Stimulated activated CD8-positive, alpha-beta memory T cell treated with anti-CD3 and anti-CD28 coated beads, Interleukin-7, amount 100 ng/mL, for 24 hours (primary cell): ENCODE measurements at regions not wholly inside any gene's neighbourhood (a gene's known extent, or its start where the extent isn't known, plus 50 kb on each side); places are given as distances from the start of the nearest gene placed in this dataset.
"Not testable (repeated sequence)": the region's sequence is repeated elsewhere in the genome, so short reads cannot be mapped to it uniquely, and the experiment has no call there.

Experiments used
- DNase-seq: peaks from one replicate; pipeline ENCODE4 v3.0.0-alpha.2; 2020; ENCODE audit warnings: low read depth

DNA sequence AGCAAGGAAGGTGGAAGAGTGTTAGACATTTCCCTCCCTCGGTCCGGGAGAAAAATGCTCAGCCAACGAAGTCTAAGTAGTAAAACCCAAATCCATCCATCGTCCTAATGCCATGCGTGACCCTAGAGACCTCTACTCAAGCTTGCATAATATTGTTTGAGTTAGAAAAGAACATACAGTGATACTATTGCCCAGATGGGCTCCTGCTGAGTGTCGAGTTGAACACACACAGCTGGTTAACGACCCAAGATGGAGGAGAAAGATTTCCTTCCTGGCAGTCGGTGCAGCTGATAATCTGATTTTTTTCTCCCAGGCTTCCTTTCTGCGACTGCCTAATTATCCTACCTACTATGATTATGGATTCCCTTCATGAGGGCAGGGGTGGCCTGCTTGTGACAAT, 164.4 kb upstream of the KCNG1 start:
- no peak for DNase-seq

DNA sequence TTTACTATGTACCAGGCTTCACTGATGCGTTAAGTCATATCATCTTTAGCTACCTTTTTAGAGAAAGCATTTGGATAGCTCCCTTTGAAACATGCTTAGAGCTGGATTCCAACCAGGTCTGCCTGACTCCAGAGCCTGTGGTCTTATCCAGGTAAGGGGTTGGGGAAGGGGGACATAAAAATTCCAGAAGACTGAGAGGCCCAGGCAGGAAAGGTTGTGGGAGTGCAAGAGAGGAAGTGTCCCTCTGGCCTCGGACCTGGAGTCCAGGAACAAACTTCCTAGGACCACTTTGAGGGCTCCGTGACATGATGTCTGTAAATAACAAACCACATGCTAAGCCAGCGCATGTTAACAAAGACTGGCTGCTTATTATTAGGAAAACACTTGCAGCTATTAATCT, 163.0 kb upstream of the KCNG1 start:
- no peak for DNase-seq

DNA sequence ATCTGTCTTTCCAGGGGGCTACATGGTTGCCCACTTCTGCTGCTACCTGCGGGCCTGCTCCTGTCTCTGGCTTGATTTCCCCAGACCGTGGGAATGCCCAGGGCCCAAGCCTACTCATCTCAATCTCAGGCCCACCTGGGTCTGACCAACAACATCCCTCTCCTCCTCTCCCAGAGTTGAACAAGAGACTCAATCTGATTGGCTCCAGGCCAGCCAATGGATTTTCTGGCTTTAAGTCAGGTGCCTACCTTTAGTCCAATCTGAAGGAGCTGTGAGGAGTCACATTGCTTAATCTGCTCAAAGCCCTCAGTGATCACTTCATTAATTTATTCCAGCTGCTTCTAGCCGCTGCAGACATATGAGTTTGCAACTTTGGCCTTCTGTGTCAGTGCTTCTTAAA, 162.4 kb upstream of the KCNG1 start:
- DNase-seq, result no peak

DNA sequence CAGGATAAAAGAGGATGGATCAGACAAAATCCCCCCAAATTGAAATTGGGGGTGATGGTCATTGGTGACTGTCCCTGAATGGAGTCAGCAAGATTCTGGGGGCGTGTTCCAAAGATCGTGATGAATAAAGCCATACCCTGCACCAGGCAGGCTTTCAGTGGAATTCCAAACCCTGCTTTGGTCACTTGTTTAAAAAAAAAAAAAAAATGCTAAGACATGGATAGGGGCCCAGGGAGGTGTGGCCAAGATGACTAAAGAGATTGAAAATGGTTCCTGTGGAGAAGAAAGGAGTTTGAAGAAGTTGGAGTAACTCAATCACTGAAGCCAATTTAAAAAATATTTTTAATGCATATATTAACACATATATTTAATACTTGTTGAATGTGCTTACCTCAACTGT, 161.4 kb upstream of the KCNG1 start:
- DNase-seq, result no peak

DNA sequence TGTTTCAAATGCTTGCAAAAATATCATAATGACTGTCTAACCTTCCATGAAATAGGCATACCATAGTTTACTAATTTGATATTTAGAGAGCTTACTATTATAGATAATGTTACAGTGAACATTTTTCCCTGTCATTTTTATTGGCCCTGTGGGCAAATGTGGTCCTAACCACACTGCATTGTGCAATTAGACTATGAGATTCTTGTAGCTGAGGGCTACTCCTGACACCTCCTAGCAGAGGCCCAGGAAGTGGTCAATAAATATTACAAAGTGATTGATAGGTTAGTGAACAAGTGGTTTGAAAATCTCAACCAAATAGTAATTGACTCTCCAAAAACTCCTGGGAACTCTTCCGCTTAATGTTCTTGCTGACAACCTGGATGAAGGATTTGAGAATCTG, 160.5 kb upstream of the KCNG1 start:
- DNase-seq, result no peak

DNA sequence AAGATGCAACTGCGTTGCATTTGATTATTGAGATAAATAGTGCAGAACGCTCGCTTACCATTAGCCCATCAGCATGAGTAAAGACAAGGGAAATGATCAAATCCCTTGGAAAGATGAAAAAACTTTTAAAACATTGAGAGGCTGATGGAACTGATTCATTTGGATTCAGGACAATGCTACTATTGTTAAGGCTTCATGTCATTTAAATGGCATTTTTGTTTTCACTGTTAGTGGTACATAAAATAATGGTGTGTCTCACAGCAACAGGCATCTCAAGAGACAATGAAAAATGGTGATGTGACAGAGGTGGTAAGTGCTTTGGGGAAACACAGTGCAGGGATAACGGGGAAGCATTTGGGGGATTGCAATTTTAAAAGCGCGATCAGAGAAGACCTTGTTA, 159.7 kb upstream of the KCNG1 start:
- DNase-seq, result no peak

DNA sequence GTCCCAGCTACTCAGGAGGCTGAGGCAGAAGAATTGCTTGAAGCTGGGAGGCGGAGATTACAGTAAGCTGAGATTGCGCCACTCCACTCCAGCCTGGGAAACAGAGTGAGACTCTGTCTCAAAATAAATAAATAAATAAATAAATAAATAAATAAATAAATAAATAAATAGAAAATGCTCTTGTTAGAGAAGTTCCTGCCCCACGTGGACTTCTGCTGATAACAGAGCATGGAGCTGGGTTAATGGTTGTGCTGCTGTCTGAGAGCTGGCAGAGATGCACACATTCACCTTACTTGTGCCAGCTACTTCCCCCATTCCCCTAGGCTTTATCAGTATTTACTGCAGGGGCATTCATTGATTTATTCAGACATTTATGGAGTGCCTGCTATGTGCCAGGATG, 155.2 kb upstream of the KCNG1 start:
- no peak for DNase-seq

DNA sequence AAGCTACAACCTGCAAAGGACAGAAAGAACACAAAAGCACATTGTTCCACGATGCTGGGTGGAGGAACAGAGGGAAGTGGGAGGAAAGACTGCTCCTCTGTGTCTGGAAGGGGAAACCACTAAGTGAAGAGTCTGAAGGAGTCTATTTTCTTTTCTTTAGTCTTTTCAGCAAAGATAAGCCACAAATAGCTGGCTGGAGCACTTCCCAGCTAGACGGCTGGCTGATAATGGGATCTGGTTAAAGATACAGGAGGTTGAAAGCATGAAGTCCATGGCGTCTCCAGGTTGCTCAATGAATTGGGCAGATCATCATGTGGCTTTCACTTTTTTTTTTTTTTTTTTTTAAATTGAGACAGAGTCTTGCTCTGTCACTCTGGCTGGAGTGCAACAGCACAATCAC, 154.0 kb upstream of the KCNG1 start:
- DNase-seq, result no peak

DNA sequence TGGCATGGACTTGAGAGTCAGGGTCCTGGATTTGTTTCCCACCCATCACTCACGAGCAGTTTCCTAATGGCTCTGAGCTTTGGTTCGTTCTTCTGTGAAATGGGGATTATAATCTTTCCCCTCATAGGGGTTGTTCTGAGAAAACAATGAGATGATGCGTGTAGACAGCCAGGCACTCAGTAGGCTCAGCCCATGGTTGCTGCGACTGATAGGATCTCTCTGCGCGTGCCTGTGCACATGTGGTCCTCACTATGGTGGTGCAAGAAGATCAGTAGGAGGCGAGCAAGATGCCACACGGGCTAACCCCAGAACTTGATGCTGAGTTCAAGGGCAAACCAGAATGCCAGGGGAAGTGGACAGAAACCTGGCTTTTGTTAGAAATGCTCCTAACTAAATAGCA, 153.5 kb upstream of the KCNG1 start:
- no peak for DNase-seq

DNA sequence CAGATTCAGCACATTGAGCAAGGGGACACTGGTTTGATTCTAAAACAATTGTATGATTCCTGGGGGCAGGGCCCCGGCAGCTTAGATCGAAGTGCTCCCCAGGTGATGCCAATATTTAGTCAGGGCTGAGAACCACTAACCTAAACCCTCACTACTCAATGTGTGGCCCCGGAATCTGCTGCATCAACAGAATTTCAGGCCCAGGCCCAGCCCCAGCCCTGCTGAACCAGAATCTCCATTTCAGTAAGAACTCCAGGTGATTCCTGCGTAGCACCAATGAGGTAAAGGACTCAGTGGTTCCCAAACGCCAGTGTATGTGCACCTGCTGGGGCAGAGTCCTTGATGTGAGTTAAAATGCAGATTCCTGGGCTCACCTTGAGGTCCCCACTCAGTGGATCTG, 152.8 kb upstream of the KCNG1 start:
- DNase-seq, result no peak

DNA sequence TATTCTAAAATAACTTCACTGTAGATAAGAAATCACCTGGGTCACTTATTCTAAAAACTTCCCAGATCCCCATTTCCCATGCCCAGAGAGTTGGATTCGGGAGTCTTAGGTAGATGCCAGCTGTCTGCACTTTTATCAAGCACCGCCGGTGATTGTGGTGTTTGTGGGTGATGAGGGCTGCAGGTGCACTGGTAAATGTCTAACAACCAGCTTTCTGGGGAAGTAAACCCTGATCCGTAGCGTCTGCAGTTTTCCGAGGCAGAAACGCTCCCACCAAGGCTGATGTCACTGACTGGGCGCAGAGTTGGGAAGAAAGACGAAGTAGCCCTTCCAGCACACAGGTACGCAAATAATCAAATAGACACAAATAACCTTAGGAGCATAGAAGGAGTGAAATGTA, 152.2 kb upstream of the KCNG1 start:
- no peak for DNase-seq

DNA sequence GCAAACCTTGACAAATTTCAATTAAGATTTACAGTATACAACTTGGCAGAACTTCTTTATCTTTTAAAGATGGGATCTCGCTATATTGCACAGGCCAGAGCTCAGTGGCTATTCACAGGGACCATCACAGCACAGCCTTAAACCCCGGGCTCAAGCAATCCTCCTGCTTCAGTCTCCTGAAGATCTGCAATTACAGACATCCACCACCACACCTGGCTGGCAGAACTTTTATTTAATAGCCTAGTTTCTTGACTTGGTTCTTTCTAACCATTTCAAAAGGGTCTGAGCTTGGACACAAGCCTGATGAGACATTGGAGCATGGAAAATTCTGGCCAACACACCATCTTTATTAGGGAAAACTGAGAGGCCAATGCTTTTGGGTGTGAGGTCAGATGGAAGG, 151.6 kb upstream of the KCNG1 start:
- DNase-seq, result no peak

DNA sequence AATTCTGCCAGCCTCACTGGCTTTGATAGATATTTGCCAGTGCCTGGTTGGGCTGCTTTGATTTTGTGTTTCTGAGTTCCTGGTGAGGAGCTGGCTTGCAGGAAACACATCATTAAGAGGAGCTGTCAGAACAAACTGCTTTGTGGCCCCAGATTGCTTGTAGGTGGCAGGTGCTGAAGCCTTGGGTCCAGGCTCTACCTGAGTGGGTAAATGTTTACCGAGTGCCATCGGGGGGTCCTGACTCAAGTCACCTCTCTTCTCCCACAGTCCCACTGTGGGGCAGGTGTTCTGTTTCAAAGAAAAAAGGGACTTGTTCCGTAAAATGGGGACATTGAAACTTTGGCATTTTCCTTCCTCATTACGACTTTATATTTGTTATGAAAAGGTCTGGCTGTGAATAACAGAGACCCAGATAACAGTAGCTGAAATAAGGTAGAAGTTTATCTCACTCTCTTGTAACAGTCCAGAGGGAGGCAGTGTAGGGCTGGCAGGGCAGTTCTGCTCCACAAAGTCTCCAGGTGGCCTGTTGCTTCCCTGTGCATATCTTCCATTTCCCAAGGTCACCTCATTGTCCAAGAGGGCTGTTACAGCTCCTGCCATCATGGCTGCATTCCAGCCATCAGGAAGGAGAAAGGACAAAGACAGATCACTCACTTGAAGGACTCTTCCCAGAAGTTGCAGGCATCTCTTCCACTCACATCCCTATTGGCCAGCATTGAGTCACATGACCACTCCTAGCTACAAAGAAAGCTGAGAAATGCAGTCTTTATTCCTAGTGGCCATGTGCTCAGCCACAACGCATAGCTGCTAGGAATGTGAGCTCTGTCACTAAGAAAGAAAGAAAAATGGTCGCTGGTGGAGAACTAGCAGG, 149.9 kb upstream of the KCNG1 start:
- DNase-seq, result no peak

DNA sequence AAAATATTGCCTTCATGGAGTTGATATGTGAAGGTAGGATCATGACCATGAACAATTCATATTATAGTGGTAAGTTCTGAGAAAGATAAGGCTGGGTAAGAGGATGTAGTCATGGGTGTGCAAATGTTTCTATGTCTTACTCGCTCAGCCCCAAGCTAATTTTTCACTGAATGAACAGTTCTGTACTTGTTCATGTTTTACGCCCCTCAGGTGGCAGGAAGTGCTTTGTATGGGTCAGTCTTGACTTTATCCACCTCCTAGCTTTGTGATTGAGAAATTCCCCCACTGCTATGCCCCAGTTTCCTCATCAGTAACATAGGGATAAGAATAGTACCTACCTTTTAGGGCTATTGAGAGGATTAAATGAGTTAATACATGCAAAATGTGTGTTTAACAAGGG, 148.2 kb upstream of the KCNG1 start:
- DNase-seq, result no peak

DNA sequence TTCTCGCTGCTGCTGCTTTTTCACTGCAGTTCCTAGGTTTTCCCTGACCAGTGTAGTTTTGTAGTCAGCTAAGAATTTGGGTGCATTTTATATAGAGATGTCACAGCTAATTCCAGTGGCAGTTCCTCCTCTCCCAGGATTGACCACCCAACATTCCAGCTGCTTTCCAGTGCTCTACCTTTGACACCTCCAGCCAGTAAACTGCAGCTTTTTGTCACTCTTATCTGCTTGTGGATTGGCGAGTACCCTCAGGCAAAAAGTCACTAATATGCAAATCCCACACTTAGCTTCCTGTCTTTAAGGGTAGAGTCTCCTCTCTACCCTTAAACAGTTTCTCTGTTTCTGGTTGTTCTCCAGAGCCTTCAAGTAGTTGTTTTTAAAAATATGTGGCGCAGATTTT, 146.9 kb upstream of the KCNG1 start:
- no peak for DNase-seq

DNA sequence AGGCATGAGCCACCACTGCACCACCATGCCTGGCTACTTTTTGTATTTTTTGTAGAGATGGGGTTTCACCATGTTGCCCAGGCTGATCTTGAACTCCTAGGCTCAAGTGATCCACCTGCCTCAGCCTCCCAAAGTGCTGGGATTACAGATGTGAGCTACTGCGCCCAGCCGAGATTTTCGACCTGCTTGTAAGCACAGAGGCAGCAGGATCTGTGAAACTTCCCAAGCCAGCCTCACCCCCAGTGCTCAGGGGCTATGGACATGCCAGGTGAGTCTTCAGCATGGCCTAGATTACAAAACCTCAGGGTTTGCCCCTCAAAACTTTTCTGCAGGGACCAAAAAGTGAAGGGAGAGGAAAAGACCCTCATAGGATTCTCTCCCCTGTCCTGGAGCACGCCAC, 145.0 kb upstream of the KCNG1 start:
- not testable (repeated sequence) for DNase-seq

DNA sequence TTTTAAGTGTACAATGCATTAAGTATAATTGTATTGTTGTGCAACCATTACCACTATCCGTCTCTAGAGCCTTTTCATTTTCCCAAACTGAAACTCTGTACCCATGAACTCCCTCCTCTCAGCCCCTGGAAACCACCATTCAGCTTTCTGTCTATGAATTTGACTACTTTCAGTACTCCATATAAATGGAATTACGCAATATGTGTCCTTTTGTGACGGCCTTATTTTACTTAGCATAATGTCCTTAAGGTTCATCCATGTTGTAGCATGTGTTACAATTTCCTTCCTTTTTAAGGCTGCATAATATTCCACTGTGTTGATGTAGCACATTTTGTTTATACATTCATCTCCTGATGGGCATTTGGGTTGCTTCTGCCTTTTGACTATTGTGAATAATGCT, 143.6 kb upstream of the KCNG1 start:
- DNase-seq, result no peak

DNA sequence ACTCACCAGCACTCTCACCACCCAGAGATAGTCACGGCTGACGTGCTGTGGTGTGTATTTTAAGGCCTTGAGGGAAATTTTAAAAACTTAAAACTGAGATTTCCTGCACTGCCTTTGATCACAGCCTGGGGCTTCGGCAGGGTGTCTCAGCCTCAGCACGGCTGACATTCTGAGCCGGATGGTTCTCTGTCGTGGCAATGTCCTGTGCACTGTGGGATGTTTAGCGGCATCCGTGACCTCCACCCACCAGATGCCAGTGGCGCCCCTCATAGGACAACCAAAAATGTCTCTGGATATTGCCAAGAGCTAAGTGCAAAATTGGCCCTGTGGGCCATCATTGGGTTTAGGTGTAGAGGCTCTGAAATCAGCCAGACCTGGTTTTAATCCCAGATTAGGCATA, 142.2 kb upstream of the KCNG1 start:
- no peak for DNase-seq

DNA sequence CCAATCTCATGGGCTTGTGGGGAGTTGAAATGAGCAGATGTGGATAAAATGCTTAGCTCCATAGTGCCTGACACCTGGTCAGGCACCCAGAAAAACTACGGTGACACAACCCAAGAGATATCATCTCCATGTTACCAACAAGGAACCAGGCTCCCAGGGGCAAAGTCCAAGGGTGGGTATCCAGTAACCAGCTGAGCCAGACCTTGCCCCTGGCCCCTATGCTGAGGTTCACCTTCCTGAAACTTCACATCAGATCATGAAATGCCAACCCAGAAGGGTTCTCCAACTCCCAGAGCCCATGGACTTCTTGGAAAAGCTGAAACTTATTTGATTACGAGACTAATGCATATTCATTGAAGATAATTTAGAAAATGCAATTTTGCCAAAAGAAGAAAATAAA, 141.8 kb upstream of the KCNG1 start:
- DNase-seq, result no peak

DNA sequence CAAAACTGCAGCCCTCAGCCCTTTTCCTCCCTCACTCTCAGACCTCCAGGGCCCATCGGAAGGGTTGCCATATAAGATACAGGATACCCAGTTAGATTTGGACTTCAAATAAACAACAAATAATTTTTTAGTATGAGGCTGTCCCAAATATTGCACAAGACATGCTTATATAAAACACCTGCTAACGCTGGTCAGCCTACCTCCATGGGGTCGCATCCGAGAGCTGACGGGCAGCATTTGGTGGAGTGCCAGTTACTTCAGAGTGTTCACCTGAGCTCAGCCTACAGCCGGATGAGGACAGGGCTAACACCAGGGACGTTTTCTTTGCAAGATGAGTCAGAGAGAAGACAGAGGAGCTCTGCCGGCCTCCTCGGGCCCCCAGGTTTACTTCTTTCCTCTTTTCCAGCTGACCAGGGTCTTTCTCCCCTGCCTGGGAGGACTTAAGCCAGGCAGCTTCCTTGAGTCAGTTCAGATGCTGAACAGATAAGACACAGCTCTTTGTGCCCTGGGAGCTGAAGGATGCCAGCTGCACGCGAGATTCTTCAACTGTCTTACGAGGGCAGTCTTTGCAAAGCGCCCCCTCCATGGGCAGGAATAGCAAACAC, 141.2 kb upstream of the KCNG1 start:
- no peak for DNase-seq

DNA sequence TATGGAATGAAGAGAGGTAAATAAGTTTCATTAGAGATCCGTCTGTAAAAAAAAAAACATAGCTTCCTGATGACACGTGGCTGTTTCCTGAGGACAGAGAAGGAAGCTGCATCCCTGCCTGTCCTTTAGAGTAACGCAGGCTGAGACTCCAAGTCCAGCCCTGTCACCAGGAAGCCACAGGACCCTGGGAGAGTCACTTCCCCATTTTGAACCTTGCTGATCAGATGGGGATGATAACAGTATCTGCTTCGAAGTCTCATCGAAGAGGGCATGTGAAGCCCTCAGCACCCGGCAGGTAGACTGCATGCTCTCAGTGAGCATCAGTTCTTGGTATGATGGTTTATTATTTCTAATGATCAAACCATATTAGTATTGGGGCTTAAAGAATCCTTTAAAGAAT, 139.1 kb upstream of the KCNG1 start:
- DNase-seq, result no peak

DNA sequence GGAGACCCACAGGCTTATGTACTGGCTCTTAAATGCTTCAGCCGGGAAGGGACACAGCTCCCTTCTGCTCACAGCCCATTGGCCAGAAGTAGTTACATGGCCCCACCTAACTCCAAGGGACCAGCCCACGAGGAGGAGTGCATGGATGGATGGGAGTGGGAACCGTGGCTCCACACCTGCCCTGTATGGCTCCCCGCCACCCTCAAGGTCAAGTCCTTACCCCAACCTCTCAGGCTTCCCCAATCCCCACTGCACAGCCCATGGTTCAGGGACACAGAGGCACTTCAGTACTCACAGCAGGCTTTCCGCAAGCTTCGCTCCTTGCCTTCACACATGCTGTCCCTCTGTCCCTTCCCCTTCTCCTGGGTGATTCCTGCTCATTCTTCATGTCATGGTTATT, 137.9 kb upstream of the KCNG1 start:
- DNase-seq, result no peak

DNA sequence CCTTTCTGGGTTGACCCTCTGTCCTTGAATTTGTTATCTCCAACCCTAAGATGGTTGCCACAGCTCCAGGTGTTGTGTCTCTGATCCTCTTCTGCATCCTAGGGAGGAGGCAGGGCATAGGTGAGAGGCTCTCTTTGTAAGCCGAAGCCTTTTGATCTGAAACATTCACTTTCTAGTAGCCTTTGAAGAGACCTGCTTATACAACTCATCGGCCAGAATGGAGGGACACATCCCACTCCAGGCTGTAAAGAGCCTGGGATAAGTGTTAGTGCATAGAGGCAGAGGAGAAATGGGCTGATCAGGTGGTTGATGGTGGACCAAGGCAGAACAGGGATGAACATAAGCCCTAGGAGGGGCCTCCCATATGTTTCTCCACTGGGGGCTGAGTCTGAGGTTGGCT, 137.1 kb upstream of the KCNG1 start:
- no peak for DNase-seq

DNA sequence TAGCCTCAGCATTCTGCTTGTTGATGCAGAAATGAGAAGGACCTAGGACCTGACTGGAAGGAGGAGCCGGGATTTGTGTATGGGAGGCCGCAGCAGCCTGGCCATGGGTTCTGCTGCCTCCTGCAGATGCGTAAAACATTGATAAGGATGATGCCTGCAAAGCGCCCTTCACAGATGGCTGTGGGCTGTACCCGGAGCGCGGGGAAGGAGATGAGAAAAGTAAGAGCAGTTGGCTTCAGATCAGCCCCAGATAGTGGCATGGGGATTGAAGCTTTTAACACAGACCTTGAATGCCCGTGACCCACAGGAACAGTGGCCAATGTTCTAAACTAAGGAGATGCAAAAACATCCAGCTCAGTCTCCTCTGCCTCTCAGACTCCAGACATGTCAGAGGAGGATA, 136.4 kb upstream of the KCNG1 start:
- no peak for DNase-seq
